ENCODE measurements at regions not wholly inside any gene's neighbourhood (a gene's known extent, or its start where the extent isn't known, plus 50 kb on each side); places are given as distances from the start of the nearest gene placed in this dataset.
"Not testable (repeated sequence)": the region's sequence is repeated elsewhere in the genome, so short reads cannot be mapped to it uniquely, and the experiment has no call there.

DNA sequence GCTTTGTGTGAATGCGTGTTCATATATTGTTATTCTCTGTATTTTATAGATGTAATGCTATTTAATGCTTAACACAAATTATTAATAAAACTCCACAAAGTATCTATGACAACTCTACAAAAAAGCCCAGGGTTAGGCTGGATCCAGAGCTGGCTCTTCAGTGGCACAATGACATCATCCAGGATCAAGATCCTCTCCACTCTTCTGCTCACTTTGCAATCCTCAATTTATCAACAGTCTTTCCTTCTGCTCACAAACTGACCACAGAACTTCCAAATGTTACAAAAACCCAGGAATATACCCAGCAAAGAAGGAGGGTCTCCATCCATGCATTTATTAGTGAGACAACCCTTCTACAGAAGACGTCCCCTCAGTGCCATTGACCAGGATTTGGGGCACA lies 132.3 kb downstream of the HNRNPD start:
- intact Hi-C loops (cut with DNase I; ENCODE audit: low total_unique reads): no loop called here
- Histone ChIP-seq H3K27me3 (no peaks in the 10 kb centered on the region), H3K4me3 (no peak overlapping the region), H3K27ac (no peak overlapping the region), H3K9me3 (no peaks in the 10 kb centered on the region), H3K36me3 (no peaks in the 10 kb centered on the region), H3K4me1 (no peaks in the 10 kb centered on the region)
- 89 to 91% methylated on average over 1 to 2 of the region's 2 CpGs for WGBS, 2 donors (ENCODE audit: low coverage in 1 of 2)
- no peak for DNase-seq
- in situ Hi-C loops (cut with MboI; ENCODE audit: low pct_ligation_motif_present in 1 of 4, low pct_unique_long_range_greater_than_20kb in 1 of 4, low sequenced_read_pairs in 3 of 4): no loop called here
- TF ChIP-seq POLR2A (IDR thresholded peaks at IDR 0.05) (no peak), EP300 (IDR thresholded peaks at IDR 0.05; ENCODE audit: low read depth) (no peak), POLR2AphosphoS5 (IDR thresholded peaks at IDR 0.05) (no peak)
- TF ChIP-seq, protein P1, sequence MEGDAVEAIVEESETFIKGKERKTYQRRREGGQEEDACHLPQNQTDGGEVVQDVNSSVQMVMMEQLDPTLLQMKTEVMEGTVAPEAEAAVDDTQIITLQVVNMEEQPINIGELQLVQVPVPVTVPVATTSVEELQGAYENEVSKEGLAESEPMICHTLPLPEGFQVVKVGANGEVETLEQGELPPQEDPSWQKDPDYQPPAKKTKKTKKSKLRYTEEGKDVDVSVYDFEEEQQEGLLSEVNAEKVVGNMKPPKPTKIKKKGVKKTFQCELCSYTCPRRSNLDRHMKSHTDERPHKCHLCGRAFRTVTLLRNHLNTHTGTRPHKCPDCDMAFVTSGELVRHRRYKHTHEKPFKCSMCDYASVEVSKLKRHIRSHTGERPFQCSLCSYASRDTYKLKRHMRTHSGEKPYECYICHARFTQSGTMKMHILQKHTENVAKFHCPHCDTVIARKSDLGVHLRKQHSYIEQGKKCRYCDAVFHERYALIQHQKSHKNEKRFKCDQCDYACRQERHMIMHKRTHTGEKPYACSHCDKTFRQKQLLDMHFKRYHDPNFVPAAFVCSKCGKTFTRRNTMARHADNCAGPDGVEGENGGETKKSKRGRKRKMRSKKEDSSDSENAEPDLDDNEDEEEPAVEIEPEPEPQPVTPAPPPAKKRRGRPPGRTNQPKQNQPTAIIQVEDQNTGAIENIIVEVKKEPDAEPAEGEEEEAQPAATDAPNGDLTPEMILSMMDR (IDR thresholded peaks at IDR 0.05): no peak

DNA sequence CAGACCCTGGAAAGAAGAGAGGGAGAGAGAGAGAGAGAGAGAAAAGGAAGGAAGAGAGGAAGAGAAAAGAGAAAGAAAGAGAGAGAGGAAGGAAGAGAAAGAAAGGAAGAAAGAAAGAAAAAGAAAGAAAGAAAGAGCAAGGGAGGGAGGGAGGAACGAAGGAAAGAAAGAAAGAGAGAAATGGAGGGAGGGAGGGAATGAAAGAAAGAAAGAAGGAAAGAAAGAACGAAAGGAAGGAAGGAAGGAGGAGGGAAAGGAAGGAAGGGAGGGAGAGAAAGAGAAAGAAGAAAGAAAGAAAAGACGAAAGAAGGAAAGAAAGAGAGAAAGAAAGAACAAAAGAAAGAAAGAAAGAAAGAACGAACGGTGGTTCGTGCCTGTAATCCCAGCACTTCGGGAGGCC lies 133.4 kb downstream of the HNRNPD start:
- no peaks in the 10 kb centered on the region for H3K9me3 ChIP-seq
- H3K27me3 ChIP-seq: no peaks in the 10 kb centered on the region
- 87 to 90% methylated on average over 7 of the region's 7 CpGs for WGBS, 2 donors (ENCODE audit: low coverage in 1 of 2)
- no peaks in the 10 kb centered on the region for H3K4me1 ChIP-seq
- DNase-seq: no peak
- H3K4me3 ChIP-seq: no peak overlapping the region
- no peak overlapping the region for H3K27ac ChIP-seq
- in situ Hi-C loops (cut with MboI; ENCODE audit: low pct_ligation_motif_present in 1 of 4, low pct_unique_long_range_greater_than_20kb in 1 of 4, low sequenced_read_pairs in 3 of 4) (no loop called here), intact Hi-C loops (cut with DNase I; ENCODE audit: low total_unique reads) (no loop called here)
- TF ChIP-seq, protein P1 (IDR thresholded peaks at IDR 0.05): no peak
- no peak for TF ChIP-seq POLR2AphosphoS5 (IDR thresholded peaks at IDR 0.05)
- TF ChIP-seq EP300 (IDR thresholded peaks at IDR 0.05; ENCODE audit: low read depth): no peak
- no peak for TF ChIP-seq POLR2A (IDR thresholded peaks at IDR 0.05)
- H3K36me3 ChIP-seq: no peaks in the 10 kb centered on the region

DNA sequence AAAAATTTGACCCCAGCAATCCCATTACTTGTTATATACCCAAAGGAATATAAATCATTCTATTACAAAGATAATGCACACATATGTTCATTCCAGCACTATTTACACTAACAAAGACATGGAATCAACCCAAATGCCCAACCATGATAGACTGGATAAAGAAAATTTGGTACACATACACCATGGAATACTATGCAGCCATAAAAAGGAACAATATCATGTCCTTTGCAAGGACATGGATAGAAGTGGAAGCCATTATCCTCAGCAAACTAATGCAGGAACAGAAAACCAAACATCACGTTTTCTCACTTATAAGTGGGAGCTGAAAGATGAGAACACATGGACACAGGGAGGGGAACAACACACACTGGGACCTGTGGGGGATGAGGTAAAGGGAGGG lies 136.6 kb downstream of the HNRNPD start:
- H3K36me3 ChIP-seq; H3K4me1 ChIP-seq; intact Hi-C loops (cut with DNase I; ENCODE audit: low total_unique reads); H3K4me3 ChIP-seq; H3K27me3 ChIP-seq; DNase-seq; H3K9me3 ChIP-seq; in situ Hi-C loops (cut with MboI; ENCODE audit: low pct_ligation_motif_present in 1 of 4, low pct_unique_long_range_greater_than_20kb in 1 of 4, low sequenced_read_pairs in 3 of 4); H3K27ac ChIP-seq: not testable (repeated sequence)
- 70 to 88% methylated on average over 1 of the region's 1 CpG for WGBS, 2 donors (ENCODE audit: low coverage in 1 of 2)

DNA sequence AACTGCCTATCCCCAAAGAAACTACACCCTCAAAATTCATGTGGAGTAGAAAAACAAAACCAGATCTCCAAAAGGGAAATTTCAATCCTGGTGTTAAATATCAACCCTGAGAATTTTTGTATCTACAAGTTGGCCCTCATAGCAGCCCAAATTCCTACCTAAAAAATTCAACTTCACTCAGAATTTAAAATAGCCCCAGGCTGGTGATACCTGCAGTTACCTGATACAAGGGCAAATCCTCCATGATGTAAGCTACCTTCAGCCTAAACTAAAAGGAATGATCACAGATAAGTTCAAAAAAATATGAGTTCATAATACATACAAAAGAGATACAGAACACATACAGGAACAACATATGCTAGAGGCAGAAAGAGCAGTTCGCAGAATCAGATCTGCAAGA lies 138.4 kb downstream of the HNRNPD start:
- in situ Hi-C loops (cut with MboI; ENCODE audit: low pct_ligation_motif_present in 1 of 4, low pct_unique_long_range_greater_than_20kb in 1 of 4, low sequenced_read_pairs in 3 of 4): no loop called here
- Histone ChIP-seq H3K27me3 (no peaks in the 10 kb centered on the region), H3K27ac (no peak overlapping the region), H3K4me3 (no peak overlapping the region), H3K36me3 (no peaks in the 10 kb centered on the region), H3K4me1 (no peaks in the 10 kb centered on the region), H3K9me3 (no peaks in the 10 kb centered on the region)
- WGBS, 2 donors (ENCODE audit: low coverage in 1 of 2): 57% methylated on average over 1 of the region's 1 CpG; no CpG with 5 or more reads in 1 of the 2 donors
- intact Hi-C loops (cut with DNase I; ENCODE audit: low total_unique reads): no loop called here
- no peak for DNase-seq
- no peak for TF ChIP-seq POLR2AphosphoS5 (IDR thresholded peaks at IDR 0.05)
- no peak for TF ChIP-seq POLR2A (IDR thresholded peaks at IDR 0.05)
- no peak for TF ChIP-seq EP300 (IDR thresholded peaks at IDR 0.05; ENCODE audit: low read depth)
- TF ChIP-seq, protein P1 (IDR thresholded peaks at IDR 0.05): no peak

DNA sequence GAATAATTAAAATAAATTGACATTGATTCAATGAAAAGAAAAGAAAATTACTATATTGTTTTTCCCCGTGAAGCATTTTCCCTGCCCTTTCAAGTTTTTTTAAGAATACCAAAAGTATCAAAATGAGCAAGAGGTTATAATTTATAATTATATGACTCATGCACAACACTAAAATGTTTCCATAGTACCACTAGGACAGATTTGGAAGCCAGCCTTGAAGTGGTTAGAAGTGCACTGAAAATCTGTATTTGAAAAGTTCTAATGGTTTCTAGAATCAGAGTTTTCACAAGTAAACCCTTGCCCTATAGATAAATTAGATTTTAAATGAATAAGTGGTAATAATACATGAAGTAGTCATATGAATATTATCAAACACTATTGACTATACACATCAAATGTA lies 140.9 kb downstream of the HNRNPD start:
- in situ Hi-C loops (cut with MboI; ENCODE audit: low pct_ligation_motif_present in 1 of 4, low pct_unique_long_range_greater_than_20kb in 1 of 4, low sequenced_read_pairs in 3 of 4) (no loop called here), intact Hi-C loops (cut with DNase I; ENCODE audit: low total_unique reads) (no loop called here)
- TF ChIP-seq, protein P1 (IDR thresholded peaks at IDR 0.05): no peak
- TF ChIP-seq POLR2A (IDR thresholded peaks at IDR 0.05): no peak
- TF ChIP-seq POLR2AphosphoS5 (IDR thresholded peaks at IDR 0.05): no peak
- TF ChIP-seq EP300 (IDR thresholded peaks at IDR 0.05; ENCODE audit: low read depth): no peak
- Histone ChIP-seq H3K36me3 (no peaks in the 10 kb centered on the region), H3K4me1 (no peaks in the 10 kb centered on the region), H3K27me3 (no peaks in the 10 kb centered on the region), H3K27ac (no peak overlapping the region), H3K9me3 (no peaks in the 10 kb centered on the region), H3K4me3 (no peak overlapping the region)
- 56 to 75% methylated on average over 1 of the region's 1 CpG for WGBS, 2 donors (ENCODE audit: low coverage in 1 of 2)
- DNase-seq: no peak

Measured in transverse colon (tissue), 4 donors.